ENCODE measurements at regions not wholly inside any gene's neighbourhood (a gene's known extent, or its start where the extent isn't known, plus 50 kb on each side); places are given as distances from the start of the nearest gene placed in this dataset.

- TF ChIP-seq, protein P1, sequence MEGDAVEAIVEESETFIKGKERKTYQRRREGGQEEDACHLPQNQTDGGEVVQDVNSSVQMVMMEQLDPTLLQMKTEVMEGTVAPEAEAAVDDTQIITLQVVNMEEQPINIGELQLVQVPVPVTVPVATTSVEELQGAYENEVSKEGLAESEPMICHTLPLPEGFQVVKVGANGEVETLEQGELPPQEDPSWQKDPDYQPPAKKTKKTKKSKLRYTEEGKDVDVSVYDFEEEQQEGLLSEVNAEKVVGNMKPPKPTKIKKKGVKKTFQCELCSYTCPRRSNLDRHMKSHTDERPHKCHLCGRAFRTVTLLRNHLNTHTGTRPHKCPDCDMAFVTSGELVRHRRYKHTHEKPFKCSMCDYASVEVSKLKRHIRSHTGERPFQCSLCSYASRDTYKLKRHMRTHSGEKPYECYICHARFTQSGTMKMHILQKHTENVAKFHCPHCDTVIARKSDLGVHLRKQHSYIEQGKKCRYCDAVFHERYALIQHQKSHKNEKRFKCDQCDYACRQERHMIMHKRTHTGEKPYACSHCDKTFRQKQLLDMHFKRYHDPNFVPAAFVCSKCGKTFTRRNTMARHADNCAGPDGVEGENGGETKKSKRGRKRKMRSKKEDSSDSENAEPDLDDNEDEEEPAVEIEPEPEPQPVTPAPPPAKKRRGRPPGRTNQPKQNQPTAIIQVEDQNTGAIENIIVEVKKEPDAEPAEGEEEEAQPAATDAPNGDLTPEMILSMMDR (IDR thresholded peaks at IDR 0.05): no peak
- TF ChIP-seq EZH2phosphoT487 (IDR thresholded peaks at IDR 0.05) (no peak), EZH2 (IDR thresholded peaks at IDR 0.05) (no peak)
Measured at GRCh38 chr9:28801144-28801799, 1228.0 kb upstream of the C9orf72 start.

Data from neural progenitor cell (in vitro differentiated cells).